GM21447 (cell line): ENCODE measurements at regions not wholly inside any gene's neighbourhood (a gene's known extent, or its start where the extent isn't known, plus 50 kb on each side); places are given as distances from the start of the nearest gene placed in this dataset.
"Not testable (repeated sequence)": the region's sequence is repeated elsewhere in the genome, so short reads cannot be mapped to it uniquely, and the experiment has no call there.

Source experiments
- ATAC-seq: cut with Tn5 transposase; IDR thresholded peaks from one replicate; pipeline ENCODE4 v1.9.1; 2021; ENCODE audit not compliant: unreplicated experiment

DNA sequence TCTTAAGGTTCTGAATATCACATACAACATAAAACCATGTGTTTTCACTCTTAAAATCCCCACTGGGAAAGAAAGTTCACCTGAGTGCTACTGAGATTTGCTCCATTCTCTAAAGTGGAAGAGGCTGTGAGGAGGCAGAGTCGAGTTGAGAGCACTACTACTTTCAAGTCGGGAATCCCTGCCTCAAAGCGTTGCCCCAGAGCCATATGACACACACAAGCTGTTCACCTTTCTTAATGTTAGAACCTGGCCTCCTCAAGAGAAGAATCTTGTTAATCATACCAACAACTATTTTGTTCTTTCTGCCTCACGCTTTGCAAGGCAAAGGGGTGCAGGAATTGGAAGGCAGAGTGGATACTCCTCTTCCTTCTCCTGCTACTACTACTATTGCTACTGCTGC lies 149.7 kb upstream of the DAAM1 start:
- ATAC-seq, result no peak

DNA sequence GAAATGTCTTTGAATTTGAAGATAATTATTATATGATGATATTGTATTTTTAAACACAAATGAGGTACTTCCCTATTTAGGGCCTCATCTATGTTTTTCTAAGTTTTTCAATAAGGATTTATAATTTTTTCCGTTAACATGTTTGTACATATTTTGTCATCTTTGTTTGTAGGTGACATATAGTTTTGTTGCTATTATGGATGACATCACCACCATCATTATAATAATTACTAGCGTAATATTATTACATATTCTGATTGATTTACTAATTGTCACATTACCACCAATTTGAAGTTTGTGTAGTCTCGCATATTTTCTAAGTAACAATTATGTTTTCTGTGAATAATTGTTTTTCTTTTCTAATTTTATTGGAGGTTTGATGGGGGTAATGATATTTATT lies 147.2 kb upstream of the DAAM1 start:
- ATAC-seq, result no peak

DNA sequence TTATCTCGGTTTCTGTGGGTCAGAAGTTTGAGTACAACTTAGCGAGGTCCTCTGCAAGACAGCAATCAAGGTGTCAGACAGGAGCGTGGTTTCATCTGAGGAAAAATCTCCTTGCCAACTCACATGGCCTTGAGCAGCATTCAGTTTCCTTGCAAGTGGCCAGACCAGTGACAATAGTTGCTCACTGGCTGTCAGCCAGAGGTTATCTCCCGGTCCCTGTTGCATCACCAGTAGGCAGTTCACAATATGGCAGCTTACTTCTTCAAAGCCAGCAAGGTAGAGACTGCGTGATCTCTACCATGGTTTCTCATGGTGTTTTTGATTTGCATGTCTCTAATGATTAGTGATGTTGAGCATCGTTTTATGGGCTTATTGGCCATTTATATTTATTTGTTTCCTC lies 143.8 kb upstream of the DAAM1 start:
- no peak for ATAC-seq

DNA sequence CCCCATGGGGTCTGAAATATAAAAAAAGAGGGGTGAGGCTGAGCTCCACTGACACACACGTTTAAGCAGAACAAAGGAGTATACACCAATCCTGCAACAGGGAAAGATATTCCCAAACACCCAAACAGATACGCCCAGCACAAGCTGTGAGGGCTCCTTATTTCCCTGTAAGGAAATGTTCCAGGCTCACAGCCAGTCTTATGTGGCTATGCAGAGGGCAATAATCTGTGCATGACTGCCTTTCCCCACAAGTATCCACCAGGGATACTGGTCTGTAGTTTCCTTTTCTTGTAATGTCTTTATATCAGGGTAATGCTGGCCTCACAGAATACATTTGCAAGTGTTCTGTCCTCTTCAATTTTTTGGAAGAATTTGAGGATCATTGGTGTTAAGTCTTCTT lies 141.7 kb upstream of the DAAM1 start:
- ATAC-seq, result no peak

DNA sequence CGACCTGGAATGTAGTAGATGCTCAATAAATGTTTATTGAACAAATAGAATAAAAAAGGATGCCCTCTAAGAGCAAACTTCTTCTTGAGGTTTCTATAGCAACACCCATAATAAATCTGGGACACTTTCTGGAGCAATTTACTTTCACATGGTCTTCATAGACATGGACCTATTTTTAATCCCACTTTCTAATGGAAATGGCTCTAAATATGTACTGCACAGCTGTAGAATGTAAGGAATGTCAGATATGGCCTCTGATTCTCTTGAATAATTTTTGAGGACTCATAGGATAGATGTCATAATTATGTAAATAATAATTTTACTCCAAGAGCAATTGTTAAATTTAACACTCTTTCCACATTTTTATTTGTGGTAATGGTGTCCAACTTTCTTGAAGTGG lies 133.5 kb upstream of the DAAM1 start:
- no peak for ATAC-seq

DNA sequence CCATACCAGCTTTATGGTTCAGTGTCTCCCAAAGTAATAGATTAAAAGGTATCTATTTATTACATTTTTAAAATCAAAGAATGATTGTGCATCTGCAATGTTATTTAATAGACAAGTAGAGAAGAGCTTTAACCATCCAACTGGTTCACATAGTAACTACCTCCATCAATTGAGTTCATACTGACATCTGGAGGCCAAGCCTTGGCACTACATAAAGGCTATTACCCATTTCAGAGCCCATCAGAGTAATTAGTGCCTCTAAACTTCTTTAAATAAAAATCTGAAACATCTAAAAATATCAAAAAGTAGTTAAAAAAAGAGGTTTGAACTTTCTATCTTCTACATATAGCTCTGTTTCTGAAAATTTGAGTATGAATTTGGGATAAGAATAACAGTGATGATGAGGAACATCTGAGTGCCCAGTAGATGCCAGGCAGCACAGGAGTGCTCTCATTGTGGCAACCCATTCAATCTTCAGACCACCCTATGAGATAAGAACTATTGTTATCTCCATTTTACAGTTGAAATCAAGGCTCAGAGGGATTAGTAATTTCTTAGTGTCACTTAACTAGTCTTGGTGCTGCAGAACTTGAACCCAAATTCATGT lies 132.9 kb upstream of the DAAM1 start:
- no peak for ATAC-seq

DNA sequence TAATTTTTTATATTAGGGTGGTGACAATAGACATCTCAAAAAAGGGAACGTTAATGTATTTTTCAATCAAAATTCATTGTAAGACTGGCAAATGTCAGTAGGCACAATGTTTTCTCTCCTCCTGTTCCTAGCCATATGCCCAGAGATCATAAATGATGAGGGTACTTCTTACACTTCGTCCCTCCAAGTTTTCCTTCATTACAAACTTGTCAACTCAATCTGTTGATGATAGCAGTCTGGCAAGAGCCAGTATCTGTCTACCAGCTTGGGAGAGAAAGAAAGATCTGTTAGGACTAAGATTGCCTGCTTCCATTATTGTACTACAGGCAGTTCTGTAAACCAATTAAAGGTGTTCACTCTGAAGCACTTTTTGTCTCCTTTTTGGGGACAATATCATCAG lies 130.9 kb upstream of the DAAM1 start:
- no peak for ATAC-seq

DNA sequence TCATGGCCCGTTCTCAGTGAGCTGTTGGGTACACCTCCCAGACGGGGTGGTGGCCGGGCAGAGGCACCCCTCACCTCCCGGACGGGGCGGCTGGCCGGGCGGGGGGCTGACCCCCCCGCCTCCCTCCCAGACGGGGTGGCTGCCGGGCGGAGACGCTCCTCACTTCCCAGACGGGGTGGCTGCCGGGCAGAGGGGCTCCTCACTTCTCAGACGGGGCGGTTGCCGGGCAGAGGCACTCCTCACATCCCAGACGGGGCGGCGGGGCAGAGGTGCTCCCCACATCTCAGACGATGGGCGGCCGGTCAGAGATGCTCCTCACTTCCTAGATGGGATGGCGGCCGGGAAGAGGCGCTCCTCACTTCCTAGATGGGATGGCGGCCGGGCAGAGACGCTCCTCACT lies 129.7 kb upstream of the DAAM1 start:
- ATAC-seq, result not testable (repeated sequence)

DNA sequence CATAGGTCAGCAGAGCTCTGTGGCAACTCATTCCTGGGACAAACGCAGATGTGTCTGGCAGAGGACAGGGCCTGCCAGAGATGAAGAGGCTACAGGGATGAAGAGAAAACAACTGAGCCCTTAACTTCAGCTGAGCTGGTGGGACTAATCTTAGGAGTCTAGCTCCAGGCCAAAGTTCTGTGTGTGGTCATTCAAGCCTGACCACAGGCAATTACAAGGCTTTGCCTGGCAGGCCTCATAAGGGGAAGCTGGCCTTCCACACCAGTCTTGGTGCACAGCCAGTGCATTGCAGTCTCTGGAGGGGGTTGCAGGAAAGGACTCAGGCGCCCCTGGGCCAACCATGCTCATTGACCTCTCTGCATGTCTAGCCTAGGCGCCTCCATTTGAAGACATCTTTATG lies 127.6 kb upstream of the DAAM1 start:
- ATAC-seq, result no peak

DNA sequence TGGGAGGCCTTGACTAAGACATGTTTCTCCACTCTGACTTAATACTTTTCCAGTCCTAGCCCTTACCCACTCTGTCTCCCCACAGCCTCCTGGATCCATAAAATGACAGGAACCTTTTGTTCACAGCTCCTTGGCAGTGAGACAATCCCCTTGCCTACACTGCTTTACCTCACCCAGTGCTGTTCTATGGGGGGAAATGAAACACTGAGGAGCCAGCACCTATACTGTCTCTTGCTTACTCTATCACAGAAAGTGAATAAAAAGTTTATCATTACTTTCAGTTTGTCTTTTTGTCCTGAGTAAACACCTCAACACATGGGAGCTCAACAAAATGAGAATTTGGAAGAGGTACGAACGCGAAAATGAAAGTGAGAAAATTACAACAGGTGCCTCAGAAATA lies 127.2 kb upstream of the DAAM1 start:
- ATAC-seq, result no peak

- ATAC-seq, result no peak
Measured at GRCh38 chr14:59063259-59063658, 125.2 kb upstream of the DAAM1 start.

GRCh38 chr14:59067127-59067894 lies 121.2 kb upstream of the DAAM1 start:
- ATAC-seq, result no peak

- ATAC-seq, result no peak
Measured at GRCh38 chr14:59069163-59069854, 119.2 kb upstream of the DAAM1 start.

- no peak for ATAC-seq
Measured at GRCh38 chr14:59075506-59075905, 113.0 kb upstream of the DAAM1 start.

GRCh38 chr14:59081720-59082119 lies 106.7 kb upstream of the DAAM1 start:
- no peak for ATAC-seq

- ATAC-seq, result no peak
Measured at GRCh38 chr14:59085207-59085739, 103.2 kb upstream of the DAAM1 start.

GRCh38 chr14:59086241-59086882 lies 102.1 kb upstream of the DAAM1 start:
- ATAC-seq, result no peak

- ATAC-seq, result no peak
Measured at GRCh38 chr14:59087240-59087639, 101.2 kb upstream of the DAAM1 start.

- ATAC-seq, result no peak
Measured at GRCh38 chr14:59087711-59088110, 100.8 kb upstream of the DAAM1 start.

DNA sequence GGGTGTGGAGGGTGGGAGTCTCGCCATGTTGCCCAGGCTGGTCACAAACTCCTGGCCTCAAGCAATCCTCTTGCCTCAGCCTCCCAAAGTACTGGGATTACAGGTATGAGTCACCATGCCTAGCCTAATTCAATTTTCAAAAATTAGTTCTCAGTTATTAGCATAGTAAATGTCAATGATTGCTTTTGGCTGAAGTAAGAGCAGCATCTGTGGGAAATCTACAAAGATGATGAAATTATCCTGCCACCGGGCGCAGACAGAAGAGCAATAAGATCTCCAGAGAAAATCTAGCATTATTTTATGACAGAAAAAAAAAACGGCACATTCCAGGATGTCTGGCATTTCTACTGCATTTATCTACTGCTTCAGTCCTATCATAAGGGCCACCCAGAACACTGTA lies 97.9 kb upstream of the DAAM1 start:
- ATAC-seq, result no peak

GRCh38 chr14:59091404-59091803 lies 97.1 kb upstream of the DAAM1 start:
- ATAC-seq, result no peak

DNA sequence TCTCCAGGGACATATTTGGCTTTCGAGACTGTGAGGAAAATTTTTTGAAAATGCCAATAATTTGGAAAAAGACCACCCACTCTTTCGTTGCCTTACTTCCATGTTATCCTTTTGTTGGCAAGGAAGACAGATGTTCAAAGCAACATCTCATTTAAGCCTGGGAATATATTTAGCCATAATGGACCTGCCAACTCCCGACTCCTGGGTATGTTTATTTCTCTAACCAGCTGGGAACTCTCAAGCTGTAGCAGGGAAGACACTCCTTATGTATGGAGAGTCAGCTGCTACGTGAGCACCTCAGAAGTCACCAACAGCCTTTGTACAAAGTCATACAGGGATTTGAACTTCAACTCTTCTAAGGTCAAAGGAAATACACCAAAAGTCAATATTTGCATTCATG lies 96.5 kb upstream of the DAAM1 start:
- no peak for ATAC-seq
